Testis (tissue), 2 donors: ENCODE measurements at regions not wholly inside any gene's neighbourhood (a gene's known extent, or its start where the extent isn't known, plus 50 kb on each side); places are given as distances from the start of the nearest gene placed in this dataset.

Experiments
- POLR2A ChIP-seq: fragments of 450-650 bp; IDR thresholded peaks from one replicate; pipeline ENCODE4 v1.6.1; 2017; ENCODE audit warnings: antibody characterized with exemption, mild to moderate bottlenecking, moderate library complexity
- TF ChIP-seq, protein P1 (sequence below), 3 experiments: fragments of 450-650 bp in 2 of 3; fragments of 200-600 bp in 1 of 3; sonication (generic) in 1 of 3; IDR thresholded peaks; one replicate each; pipeline ENCODE4 v1.5.1; 2016 to 2019; ENCODE audit warnings: antibody characterized with exemption in 3 of 3, mild to moderate bottlenecking in 2 of 3, moderate library complexity in 1 of 3

DNA sequence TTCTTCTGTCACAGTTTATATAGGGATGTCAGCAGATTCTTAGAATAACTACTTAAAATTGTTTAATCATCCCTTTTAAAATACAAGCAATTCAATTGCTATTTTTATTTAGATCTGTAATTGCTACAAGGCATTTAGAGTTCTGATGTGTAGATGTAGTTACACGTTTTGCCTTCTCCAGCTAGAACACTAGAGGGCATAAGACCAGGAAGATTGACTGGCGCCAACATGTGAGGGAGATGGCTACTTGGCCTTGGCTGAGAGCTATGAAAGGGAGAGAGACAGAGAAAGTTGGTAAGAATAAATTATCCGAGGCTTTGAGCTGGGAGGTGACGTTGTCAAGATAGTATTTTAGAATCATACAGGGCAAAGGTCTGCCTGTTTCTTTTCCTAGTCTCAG, 563.7 kb upstream of the PRKX start:
- TF ChIP-seq, protein P1, sequence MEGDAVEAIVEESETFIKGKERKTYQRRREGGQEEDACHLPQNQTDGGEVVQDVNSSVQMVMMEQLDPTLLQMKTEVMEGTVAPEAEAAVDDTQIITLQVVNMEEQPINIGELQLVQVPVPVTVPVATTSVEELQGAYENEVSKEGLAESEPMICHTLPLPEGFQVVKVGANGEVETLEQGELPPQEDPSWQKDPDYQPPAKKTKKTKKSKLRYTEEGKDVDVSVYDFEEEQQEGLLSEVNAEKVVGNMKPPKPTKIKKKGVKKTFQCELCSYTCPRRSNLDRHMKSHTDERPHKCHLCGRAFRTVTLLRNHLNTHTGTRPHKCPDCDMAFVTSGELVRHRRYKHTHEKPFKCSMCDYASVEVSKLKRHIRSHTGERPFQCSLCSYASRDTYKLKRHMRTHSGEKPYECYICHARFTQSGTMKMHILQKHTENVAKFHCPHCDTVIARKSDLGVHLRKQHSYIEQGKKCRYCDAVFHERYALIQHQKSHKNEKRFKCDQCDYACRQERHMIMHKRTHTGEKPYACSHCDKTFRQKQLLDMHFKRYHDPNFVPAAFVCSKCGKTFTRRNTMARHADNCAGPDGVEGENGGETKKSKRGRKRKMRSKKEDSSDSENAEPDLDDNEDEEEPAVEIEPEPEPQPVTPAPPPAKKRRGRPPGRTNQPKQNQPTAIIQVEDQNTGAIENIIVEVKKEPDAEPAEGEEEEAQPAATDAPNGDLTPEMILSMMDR (IDR thresholded peaks at IDR 0.05) = no peak
- TF ChIP-seq POLR2A = no peak
